CD4-positive, alpha-beta T cell treated with Interleukin-15 for 4 hours (primary cell): ENCODE measurements at regions not wholly inside any gene's neighbourhood (a gene's known extent, or its start where the extent isn't known, plus 50 kb on each side); places are given as distances from the start of the nearest gene placed in this dataset.
"Not testable (repeated sequence)": the region's sequence is repeated elsewhere in the genome, so short reads cannot be mapped to it uniquely, and the experiment has no call there.

Experiments
- DNase-seq: peaks from one replicate; pipeline ENCODE4 v3.0.0-alpha.2; 2020; ENCODE audit warnings: low spot score

- DNase-seq = no peak
These were observed 603.7 kb upstream of the ADARB2 start for GRCh38 chr10:2340831-2341647.

DNA sequence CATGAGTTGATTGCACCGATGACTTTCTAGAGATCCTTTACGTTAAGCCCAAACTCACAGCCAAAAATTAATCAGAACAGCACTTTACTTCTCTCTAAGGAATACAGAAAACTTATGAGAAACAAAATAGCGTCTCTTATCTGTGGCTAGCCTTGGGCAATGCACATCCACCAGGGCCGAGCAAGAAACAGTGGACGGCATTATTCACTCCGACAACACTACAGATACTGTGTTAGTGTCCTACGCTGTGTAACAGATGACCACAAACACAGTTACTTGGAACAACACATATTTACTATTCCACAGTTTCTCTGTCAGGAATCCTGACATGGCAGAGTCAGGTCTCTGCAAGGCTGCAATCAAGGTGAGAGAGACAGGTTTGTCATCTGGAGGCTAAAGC, 598.3 kb upstream of the ADARB2 start:
- no peak for DNase-seq

- no peak for DNase-seq
These were observed 597.2 kb upstream of the ADARB2 start for GRCh38 chr10:2334575-2334974.

DNA sequence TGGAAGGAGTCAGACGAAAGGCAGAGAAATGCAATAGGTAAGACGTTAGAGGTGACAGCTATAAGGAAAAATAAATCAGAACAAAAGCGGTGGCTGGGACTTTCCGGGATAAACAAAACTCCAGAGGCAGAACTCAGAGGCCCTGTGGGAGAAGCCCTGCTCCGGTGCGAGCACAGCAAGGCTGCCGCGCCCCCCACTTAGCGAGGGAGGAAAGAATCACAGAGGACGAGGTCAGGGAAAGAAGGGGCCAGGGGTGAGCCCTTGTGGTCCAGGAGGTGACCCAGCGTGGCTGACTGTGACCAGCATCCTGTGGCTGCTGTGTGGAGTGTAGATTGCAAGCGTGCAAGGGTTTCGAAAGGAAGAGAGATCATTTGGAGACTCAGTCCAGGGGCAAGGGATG, 591.8 kb upstream of the ADARB2 start:
- no peak for DNase-seq

- DNase-seq = no peak
These were observed 589.1 kb upstream of the ADARB2 start for GRCh38 chr10:2326411-2326810.

DNA sequence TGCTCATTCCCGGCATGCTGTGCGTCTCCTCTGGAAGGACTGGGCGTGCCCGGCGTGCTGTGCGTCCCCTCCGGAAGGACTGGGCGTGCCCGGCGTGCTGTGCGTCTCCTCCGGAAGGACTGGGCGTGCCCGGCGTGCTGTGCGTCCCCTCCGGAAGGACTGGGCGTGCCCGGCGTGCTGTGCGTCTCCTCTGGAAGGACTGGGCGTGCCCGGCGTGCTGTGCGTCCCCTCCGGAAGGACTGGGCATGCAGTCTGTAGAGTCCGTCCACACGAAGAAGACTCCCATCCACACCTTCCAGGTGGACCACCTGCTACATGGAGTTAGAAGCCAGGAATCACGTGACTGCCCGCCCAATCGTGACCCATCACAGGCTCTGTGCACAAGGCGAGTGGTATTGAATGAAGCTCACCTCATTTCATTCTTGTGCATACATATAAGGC, 577.7 kb upstream of the ADARB2 start:
- not testable (repeated sequence) for DNase-seq

DNA sequence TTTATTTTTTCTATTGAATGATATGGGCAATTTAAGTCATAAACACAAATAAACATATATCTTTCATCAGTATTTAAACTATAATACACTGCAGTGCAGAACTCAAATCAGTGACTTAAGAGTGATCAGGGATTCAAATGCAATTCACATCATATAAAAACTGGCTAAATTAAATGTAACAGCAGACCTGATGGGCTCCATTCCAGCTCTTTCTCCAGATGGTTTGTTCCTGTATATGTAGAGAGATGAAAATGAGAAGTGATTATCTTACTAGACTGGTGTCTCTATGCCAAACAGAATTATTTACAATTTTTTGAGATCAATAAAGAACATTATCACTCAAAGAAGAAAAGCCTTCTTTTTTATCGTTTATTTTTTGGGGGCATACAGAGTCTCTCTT, 568.8 kb upstream of the ADARB2 start:
- no peak for DNase-seq

- DNase-seq = no peak
These were observed 565.8 kb upstream of the ADARB2 start for GRCh38 chr10:2303169-2303568.

DNA sequence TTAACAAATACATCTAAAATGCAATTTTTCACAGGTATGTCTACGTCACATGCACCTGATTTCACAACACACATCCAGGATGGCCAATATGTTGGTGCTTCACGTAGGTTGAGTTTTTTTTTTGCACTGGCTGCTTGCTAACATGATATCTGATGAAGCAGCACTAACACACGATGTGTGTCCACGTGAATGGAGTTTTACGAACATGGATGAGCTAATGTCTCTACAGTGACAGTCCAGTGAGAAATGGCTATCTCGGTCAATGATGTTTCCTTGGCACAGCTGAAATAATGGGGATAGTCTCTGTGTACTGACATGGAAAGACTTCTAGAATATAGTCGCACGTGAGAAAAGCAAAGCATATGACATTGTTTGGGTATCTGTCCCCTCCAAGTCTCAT, 563.9 kb upstream of the ADARB2 start:
- DNase-seq = no peak

DNA sequence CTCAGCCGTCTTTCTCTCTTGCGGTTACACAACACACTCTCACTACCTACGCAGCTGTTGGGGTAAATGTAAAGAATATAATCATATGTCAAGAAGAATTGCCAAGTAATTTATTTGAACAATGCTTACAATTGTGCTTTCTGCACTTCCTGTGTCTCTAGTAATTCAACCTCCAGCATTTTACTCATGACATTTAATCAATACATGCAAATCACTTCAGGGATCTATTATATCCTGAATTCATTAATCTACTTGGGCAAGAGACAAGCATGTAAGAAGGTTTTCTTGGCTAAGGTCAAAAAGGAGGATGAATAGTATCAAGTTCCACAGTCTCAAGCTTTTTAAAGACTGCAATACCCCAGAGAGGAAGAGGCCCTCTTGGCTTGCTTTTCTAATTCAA, 562.9 kb upstream of the ADARB2 start:
- DNase-seq = no peak

DNA sequence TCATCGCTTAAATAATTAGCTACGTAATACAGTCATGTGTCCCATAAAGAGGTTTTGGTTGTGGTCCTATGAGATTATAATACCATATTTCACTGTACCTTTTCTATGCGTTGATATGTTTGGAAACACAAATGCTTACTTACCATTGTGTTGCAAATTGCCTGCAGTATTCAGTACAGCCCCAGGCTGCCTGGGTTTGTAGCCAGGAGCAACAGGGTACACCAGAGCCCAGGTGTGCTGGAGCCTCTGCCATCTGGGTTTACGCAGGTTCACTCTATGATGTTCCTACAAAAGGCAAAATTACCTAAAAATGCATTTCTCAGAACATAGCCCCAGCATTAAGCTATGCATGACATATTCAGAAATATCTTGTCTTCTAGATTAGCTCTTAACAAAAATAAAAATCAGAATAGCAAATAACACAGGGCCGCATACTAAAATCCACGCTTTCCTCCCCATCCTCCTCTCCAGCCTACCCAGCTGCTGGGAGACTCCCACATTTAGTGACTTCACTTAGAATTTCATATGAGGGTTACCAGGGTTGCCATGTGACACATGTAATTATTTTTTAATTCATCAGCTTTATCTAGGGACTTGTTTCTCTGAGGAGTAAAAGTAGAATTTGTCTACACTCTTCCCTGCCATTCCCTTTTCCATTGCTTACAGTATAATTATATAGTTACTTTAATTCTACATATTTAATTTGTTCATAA, 559.0 kb upstream of the ADARB2 start:
- DNase-seq = no peak

GRCh38 chr10:2294739-2295138, 557.4 kb upstream of the ADARB2 start:
- DNase-seq = no peak

- no peak for DNase-seq
These were observed 546.7 kb upstream of the ADARB2 start for GRCh38 chr10:2284071-2284470.

GRCh38 chr10:2282202-2282601, 544.9 kb upstream of the ADARB2 start:
- DNase-seq = no peak

GRCh38 chr10:2280713-2281300, 543.5 kb upstream of the ADARB2 start:
- no peak for DNase-seq

DNA sequence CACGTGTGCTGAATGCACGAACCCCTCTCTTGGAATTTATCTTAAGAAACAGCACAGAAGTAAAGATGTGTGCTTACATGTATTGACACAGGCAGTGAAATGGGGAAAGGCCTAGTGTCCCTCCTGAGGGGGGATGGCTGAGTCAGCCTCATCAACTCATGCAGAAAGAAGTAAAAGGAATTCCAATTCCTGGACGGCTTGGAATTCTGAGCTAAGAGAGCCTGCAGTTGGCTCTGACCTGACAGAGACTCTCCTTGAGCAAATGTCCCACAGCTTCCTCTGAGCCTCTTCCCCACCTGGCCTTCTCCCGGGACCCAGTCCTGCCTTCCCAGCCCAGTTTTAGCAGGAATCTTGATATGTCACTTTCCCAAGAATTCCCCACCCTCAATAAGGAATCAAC, 542.4 kb upstream of the ADARB2 start:
- DNase-seq = no peak

GRCh38 chr10:2278363-2278762, 541.0 kb upstream of the ADARB2 start:
- DNase-seq = no peak

DNA sequence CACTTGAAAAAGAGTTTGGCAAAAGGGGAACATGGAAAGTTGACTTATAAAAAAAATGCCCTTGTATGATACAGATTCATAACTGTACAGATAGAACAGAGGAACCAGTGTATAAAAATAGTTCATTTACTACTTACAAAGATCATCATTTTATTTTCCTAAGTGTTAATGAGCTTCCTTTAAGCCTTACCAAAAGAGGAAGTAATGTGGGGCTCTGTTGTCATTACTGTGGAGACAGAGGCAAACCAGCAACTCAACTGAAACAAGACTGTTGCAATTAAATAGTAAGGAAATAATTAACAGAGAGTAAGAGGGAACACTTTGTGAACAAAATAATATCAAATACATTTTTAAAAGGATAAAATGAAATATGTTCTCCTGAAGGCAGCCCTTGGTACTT, 526.2 kb upstream of the ADARB2 start:
- no peak for DNase-seq

GRCh38 chr10:2262878-2263277, 525.6 kb upstream of the ADARB2 start:
- no peak for DNase-seq

DNA sequence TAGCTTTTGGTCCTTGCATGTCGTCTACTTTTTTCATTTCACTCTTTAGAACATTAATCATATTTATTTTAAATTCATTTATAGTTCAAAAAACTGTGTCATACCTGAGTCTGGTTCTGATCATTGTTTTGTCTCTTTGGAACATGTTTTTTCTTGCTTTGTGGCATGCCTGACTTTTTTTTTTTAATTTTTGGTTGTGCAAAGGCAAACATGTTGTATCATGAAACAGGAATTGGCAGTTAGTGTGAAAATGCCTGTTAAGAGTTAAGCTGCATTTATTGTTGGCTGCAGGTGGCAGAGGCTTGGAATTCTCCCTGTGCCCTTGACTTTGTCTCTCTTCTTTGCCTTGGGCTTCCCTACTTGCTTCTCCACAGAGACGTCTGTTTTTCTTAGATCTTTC, 525.0 kb upstream of the ADARB2 start:
- DNase-seq = no peak

GRCh38 chr10:2256241-2256640, 518.9 kb upstream of the ADARB2 start:
- no peak for DNase-seq

DNA sequence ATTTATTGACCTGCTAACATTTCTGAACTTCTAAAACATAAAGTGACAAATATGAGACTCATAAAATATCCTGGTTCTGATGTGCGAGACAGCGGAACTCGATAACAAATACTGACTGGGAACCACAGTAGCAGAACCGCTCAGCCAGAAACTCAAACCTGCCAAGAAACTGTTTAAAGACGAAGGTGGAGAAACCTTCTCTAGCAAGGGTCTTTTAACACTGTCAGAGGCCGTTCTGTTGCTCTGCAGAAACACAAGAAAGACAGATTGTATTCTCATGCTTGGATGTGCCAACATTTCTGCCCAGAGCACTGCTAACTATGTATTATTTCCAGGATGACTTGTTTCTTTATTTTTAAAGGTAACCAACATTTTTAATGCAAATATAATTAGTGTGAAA, 514.8 kb upstream of the ADARB2 start:
- DNase-seq = no peak

- no peak for DNase-seq
These were observed 514.3 kb upstream of the ADARB2 start for GRCh38 chr10:2251631-2252030.
